ENCODE measurements at regions not wholly inside any gene's neighbourhood (a gene's known extent, or its start where the extent isn't known, plus 50 kb on each side); places are given as distances from the start of the nearest gene placed in this dataset.
"Not testable (repeated sequence)": the region's sequence is repeated elsewhere in the genome, so short reads cannot be mapped to it uniquely, and the experiment has no call there.

DNA sequence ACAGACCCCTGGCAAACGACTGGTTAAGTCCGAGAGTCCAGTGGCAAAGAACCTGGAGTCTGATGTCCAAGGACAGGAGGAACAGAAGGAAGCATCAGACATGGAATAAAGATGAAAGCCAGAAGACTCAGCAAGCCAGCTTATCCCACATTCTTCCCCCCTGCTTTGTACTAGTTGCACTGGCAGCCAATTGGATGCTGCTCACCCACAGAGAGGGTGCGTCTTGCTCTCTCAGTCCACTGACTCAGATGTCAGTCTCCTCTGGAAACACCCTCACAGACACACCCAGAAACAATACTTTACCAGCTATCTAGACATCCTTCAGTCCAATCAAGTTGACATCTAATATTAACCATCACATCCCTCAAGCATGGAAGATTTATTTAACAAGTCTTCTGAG is 1265.8 kb upstream of the CNTN5 start:
- DNase-seq (ENCODE audit: low spot score): no peak
- no peak overlapping the region for H3K4me3 Mint-ChIP-seq
- no peaks in the 10 kb centered on the region for H3K4me1 Mint-ChIP-seq (ENCODE audit: low read depth)
- peaks cover 26% of the 10 kb centered on the region for H3K9me3 Mint-ChIP-seq
- H3K27ac Mint-ChIP-seq: no peak overlapping the region
- no peaks in the 10 kb centered on the region for H3K36me3 Mint-ChIP-seq (ENCODE audit: low read depth)
- H3K27me3 Mint-ChIP-seq (ENCODE audit: low read depth): no peaks in the 10 kb centered on the region

DNA sequence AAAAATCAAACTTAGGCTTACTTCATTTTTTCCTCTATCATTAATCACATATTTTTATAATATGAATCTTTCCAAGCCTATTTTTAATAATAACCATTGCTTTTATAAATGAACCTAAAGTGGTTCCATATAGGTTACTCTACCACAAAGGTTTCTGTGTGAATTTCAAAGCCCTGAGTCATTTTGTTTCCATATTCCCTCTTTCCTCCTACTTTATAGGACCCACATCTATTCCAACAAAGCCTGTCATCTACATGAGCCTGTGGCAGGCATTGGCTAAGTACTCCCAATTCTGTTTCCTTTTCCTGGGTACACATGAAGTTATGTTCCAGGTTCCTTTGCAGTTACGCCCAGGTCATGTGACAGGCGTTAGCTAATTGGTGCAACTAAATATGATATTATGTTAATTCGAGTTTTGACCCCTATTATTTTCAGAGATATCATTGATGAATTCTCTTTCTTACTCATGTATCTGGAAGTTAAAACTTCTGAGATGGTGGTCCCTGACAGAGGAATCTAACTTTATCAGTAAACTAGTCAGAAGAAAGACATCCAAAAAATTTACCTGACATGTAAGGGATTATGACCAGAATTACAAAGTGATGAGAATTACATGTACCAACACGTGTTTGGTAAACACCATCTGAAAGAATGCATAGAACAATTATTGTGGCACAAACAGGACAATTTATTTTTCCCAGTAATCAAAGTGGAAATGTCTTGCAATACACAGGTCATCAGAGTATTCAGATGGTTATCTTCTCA is 1264.0 kb upstream of the CNTN5 start:
- Mint-ChIP-seq H3K4me1 (ENCODE audit: low read depth) (no peaks in the 10 kb centered on the region), H3K4me3 (no peak overlapping the region), H3K9me3 (peaks cover 22% of the 10 kb centered on the region), H3K27ac (no peak overlapping the region), H3K36me3 (ENCODE audit: low read depth) (no peaks in the 10 kb centered on the region), H3K27me3 (ENCODE audit: low read depth) (no peaks in the 10 kb centered on the region)
- DNase-seq (ENCODE audit: low spot score): no peak

DNA sequence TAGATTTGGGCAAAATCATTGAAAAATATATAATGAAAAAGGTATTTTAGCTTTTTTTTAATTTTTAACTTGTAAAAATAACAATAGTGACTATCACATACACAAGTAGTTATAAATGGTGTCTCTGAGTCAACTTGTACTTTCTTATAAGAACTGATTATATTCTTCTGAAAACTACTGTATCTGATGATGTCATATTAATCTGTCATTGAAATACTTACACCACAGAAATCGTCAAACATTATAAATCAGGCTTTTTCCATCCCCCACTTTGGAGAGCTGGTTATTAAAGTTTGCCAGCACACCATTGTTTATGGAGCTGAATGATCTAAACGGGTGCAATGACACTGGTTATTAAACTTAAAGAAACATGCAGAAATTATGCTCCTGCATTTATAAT is 1259.6 kb upstream of the CNTN5 start:
- H3K27ac Mint-ChIP-seq: no peak overlapping the region

DNA sequence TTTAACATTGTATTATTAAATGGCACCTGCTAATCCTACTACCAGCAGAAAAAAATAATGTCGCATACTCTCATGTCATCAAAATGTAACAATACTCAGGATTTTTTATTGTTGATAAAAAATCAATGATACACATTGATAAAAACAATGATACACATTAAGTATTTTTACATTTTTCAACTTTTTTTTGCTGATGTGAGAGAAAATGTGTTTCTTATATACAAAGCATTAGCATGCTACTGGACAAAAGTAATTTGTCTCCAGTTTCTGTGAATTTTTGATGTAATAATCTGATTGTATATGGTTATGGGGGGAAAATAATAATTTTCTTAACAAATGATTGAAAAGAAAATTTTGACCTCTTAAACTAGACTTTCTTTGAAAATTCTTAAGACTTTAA is 1256.6 kb upstream of the CNTN5 start:
- Mint-ChIP-seq H3K4me1 (ENCODE audit: low read depth) (no peaks in the 10 kb centered on the region), H3K27me3 (ENCODE audit: low read depth) (no peaks in the 10 kb centered on the region), H3K9me3 (peaks cover 11% of the 10 kb centered on the region), H3K4me3 (no peak overlapping the region), H3K36me3 (ENCODE audit: low read depth) (no peaks in the 10 kb centered on the region), H3K27ac (no peak overlapping the region)
- no peak for DNase-seq (ENCODE audit: low spot score)

More for the DNA sequence above, 1259.6 kb upstream of the CNTN5 start:
- Mint-ChIP-seq H3K27me3 (ENCODE audit: low read depth) (no peaks in the 10 kb centered on the region), H3K9me3 (peaks cover 14% of the 10 kb centered on the region), H3K4me3 (no peak overlapping the region), H3K4me1 (ENCODE audit: low read depth) (no peaks in the 10 kb centered on the region), H3K36me3 (ENCODE audit: low read depth) (no peaks in the 10 kb centered on the region)
- DNase-seq (ENCODE audit: low spot score): no peak

DNA sequence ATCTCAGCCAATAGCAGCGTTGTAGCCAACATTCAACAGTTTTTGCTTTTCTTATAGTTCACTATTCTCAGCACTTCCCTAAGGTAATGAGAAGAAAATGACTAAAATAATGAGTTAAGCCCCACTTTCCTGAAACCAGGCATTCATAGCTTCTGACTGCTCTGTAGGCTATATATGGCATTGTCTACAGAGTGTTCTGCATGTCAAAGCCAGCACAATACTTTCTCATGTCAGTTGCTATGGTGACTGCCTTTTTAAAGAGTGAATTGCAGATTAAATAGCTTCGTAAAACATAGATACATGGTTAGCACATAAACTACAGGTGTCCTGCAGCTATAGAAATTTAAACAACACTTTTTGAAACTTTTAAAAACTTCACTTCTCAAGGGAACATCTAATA is 1256.1 kb upstream of the CNTN5 start:
- H3K27me3 Mint-ChIP-seq (ENCODE audit: low read depth): no peaks in the 10 kb centered on the region
- DNase-seq (ENCODE audit: low spot score): no peak
- H3K4me1 Mint-ChIP-seq (ENCODE audit: low read depth): no peaks in the 10 kb centered on the region
- H3K27ac Mint-ChIP-seq: no peak overlapping the region
- H3K4me3 Mint-ChIP-seq: no peak overlapping the region
- peaks cover 11% of the 10 kb centered on the region for H3K9me3 Mint-ChIP-seq
- H3K36me3 Mint-ChIP-seq (ENCODE audit: low read depth): no peaks in the 10 kb centered on the region

DNA sequence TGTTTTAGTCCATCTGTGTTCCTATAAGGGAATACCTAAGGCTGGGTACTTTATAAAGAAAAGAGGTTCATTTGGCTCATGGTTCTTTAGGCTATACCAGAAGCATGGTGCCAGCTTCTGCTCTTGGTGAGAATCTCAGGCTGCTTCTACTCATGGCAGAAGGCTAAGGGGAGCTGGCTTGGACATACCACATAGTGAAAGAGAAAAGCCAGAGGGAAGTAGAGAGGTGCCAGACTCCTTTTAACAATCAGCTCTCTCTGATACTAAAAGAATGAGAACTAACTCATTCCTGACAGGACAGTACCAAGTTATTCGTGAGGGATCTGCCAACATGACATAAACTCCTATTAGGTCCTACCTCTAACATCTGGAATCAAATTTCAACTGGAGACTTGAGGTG is 1250.2 kb upstream of the CNTN5 start:
- H3K27me3 Mint-ChIP-seq (ENCODE audit: low read depth): no peaks in the 10 kb centered on the region
- no peak for DNase-seq (ENCODE audit: low spot score)
- peaks cover 19% of the 10 kb centered on the region for H3K9me3 Mint-ChIP-seq
- no peaks in the 10 kb centered on the region for H3K36me3 Mint-ChIP-seq (ENCODE audit: low read depth)
- H3K27ac Mint-ChIP-seq: no peak overlapping the region
- no peaks in the 10 kb centered on the region for H3K4me1 Mint-ChIP-seq (ENCODE audit: low read depth)
- H3K4me3 Mint-ChIP-seq: no peak overlapping the region

DNA sequence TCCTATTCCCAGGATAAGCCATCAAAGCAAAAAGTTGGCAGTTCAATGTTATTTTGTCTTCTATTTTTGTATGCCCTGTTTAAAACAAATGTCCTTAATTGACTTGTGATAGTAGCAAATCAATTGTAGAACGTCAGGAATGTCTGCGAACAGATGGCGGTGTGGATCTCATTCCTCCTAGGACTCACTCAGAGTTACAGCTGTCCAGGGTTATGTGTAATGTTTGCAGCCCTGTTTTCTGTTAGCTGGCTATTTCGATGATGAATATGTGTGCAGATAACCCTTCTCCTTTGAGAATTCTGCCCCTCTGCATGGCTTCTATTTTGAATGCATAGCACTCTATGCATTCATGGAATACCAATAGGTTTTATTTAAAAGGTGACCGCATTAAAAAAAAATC is 1248.0 kb upstream of the CNTN5 start:
- Mint-ChIP-seq H3K36me3 (ENCODE audit: low read depth) (no peaks in the 10 kb centered on the region), H3K4me3 (no peak overlapping the region), H3K9me3 (peaks cover 32% of the 10 kb centered on the region), H3K27me3 (ENCODE audit: low read depth) (no peaks in the 10 kb centered on the region), H3K27ac (no peak overlapping the region), H3K4me1 (ENCODE audit: low read depth) (no peaks in the 10 kb centered on the region)
- DNase-seq (ENCODE audit: low spot score): no peak

DNA sequence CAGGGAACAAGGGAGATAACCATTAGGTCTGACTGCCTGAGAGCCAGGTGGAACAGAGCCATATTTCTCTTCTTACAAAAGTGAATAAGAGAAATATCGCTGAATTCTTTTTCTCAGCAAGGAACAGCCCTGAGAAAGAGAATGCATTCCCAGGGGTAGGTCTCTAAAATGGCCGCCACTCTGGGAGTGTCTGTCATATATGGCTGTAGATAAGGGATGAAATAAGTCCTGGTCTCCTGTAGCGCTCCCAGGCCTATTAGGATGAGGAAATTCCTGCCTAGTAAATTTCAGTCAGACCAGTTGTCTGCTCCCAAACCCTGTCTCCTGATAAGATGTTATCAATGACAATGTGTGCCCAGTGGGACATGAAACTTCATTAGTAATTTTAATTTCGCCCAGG is 1236.4 kb upstream of the CNTN5 start:
- not testable (repeated sequence) for H3K4me3 Mint-ChIP-seq; DNase-seq (ENCODE audit: low spot score); H3K27me3 Mint-ChIP-seq (ENCODE audit: low read depth); H3K36me3 Mint-ChIP-seq (ENCODE audit: low read depth); H3K27ac Mint-ChIP-seq; H3K4me1 Mint-ChIP-seq (ENCODE audit: low read depth)
- H3K9me3 Mint-ChIP-seq: peaks cover 62% of the 10 kb centered on the region

DNA sequence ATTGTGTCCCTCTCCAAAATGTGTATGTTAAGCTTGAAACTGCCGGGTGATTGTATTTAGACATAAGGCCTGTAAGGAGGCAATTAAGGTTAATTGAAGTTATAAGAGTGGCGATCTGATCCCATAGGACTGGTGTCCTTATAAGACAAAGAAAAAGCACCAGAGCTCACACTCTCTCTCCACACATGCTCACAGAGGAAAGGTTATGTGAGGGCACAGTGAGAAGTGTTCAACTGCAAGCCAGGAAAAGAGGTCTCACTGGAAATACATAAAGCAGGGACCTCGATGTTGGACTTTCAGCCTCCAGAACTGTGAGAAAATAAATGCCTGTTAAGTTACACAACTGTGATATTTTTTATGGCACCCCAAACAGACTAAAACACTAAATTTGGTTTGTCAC is 1233.8 kb upstream of the CNTN5 start:
- Mint-ChIP-seq H3K27me3 (ENCODE audit: low read depth) (no peaks in the 10 kb centered on the region), H3K4me3 (no peak overlapping the region), H3K9me3 (peaks cover 60% of the 10 kb centered on the region), H3K36me3 (ENCODE audit: low read depth) (no peaks in the 10 kb centered on the region), H3K27ac (no peak overlapping the region), H3K4me1 (ENCODE audit: low read depth) (no peaks in the 10 kb centered on the region)
- DNase-seq (ENCODE audit: low spot score): no peak

DNA sequence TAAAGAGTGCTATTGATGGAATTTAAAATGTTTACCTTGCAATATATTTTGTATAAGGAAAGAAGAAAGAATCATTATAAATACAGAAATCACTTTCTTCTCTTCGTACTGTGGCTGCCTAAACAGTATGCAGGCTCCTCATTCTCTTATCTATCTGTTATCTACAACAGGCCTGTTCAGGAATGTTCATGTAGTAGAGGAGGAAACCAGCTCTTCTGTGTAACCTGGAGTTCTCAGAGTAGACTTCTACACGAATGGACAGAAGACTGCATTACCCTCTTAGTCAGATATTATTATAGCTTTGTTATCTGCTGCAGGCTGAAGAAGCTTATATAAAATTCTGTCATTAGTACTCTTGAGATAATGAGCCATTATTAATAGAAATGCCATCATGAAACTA is 1225.9 kb upstream of the CNTN5 start:
- Mint-ChIP-seq H3K27ac (no peak overlapping the region), H3K36me3 (ENCODE audit: low read depth) (no peaks in the 10 kb centered on the region), H3K9me3 (peaks cover 34% of the 10 kb centered on the region), H3K27me3 (ENCODE audit: low read depth) (no peaks in the 10 kb centered on the region), H3K4me3 (no peak overlapping the region), H3K4me1 (ENCODE audit: low read depth) (no peaks in the 10 kb centered on the region)
- DNase-seq (ENCODE audit: low spot score): no peak

DNA sequence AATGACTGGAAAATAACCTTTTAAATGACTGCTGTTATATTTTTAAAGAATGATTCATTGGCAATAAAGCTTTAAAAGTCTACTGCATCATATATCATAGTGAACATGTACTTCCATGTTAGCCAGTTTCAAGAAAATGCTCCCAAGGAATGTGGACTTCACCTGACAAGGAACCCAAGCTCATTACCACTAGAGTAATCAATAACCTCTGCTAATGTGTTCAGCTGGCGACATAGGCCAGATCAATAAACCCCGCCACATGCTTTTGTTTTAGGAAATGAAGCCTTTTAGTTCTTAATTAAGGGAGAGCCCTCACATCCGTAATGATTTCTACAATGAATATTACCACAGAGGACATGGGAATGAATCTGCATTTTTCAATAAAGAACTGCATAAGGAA is 1219.9 kb upstream of the CNTN5 start:
- no peaks in the 10 kb centered on the region for H3K27me3 Mint-ChIP-seq (ENCODE audit: low read depth)
- H3K4me3 Mint-ChIP-seq: no peak overlapping the region
- no peaks in the 10 kb centered on the region for H3K4me1 Mint-ChIP-seq (ENCODE audit: low read depth)
- no peak overlapping the region for H3K27ac Mint-ChIP-seq
- H3K36me3 Mint-ChIP-seq (ENCODE audit: low read depth): no peaks in the 10 kb centered on the region
- no peak for DNase-seq (ENCODE audit: low spot score)
- peaks cover 6% of the 10 kb centered on the region for H3K9me3 Mint-ChIP-seq

DNA sequence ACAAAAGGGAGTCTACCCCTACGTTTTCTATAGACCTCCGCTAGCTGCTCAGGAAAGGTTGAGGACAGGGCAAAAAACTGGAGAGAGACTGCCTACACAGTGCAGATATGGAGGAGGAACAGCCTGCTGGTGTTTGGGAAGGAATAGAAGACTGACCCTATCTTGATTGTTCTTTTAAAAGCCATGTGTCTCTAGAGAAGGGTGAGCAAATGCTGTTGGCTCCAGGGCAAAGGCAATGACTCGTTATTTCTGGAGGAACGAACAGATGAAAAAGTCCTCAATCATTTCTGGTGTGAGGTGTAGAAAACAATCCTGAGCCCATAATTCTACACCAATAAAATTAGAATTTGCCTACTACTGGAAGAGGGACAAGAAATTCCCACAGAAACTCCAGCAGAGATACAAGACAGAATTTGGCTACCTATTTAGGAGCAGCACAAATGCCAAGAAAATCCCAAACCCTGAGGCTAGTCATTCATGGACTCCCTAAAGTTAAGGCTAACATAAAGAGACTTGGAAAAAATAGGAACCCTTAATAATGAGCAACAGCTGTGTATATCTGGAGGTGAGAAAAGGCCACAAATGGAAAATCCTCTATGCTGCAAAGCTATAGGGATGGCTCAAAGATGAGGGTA is 1206.3 kb upstream of the CNTN5 start:
- H3K9me3 Mint-ChIP-seq: peaks cover 24% of the 10 kb centered on the region
- H3K36me3 Mint-ChIP-seq (ENCODE audit: low read depth): no peaks in the 10 kb centered on the region
- no peak overlapping the region for H3K4me3 Mint-ChIP-seq
- no peak overlapping the region for H3K27ac Mint-ChIP-seq
- no peaks in the 10 kb centered on the region for H3K27me3 Mint-ChIP-seq (ENCODE audit: low read depth)
- no peak for DNase-seq (ENCODE audit: low spot score)
- no peaks in the 10 kb centered on the region for H3K4me1 Mint-ChIP-seq (ENCODE audit: low read depth)

DNA sequence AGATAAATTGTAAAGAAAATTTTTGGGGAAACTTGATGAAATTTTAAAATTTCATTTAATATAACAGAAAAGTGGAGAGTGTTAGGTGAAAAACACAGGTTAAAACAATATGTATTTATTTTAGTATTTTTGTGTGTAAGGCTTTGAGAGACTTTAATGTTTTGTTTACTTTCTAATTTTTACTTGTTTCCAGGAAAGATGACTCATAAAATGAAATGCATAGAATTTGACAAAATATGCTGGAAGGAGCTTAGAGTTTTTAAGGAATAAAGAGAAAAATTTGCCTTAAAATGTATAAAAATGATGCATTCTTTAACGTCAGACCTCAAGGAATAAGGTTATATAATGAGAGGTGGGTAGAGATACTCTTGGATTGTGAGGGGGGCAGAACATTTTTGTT is 1205.1 kb upstream of the CNTN5 start:
- no peak for DNase-seq (ENCODE audit: low spot score)
- no peaks in the 10 kb centered on the region for H3K27me3 Mint-ChIP-seq (ENCODE audit: low read depth)
- no peaks in the 10 kb centered on the region for H3K36me3 Mint-ChIP-seq (ENCODE audit: low read depth)
- no peak overlapping the region for H3K4me3 Mint-ChIP-seq
- no peaks in the 10 kb centered on the region for H3K4me1 Mint-ChIP-seq (ENCODE audit: low read depth)
- peaks cover 20% of the 10 kb centered on the region for H3K9me3 Mint-ChIP-seq
- H3K27ac Mint-ChIP-seq: no peak overlapping the region

DNA sequence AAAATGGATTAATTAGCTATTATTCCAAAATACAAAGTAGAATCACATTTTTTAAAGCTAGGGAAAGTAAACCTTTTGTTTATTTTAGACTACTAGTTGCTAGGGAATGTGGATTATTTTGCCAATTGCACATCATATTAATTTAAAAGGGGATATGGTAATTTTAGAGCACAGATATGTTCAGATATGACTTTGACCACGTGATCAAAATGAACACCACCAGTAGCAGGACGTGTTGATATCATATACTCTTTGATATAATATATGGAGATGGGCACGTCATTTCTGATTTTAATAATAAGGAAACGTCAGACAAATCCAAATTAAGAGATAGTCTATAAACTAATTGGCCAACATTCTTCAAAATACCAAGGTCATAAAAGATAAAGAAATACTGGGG is 1188.3 kb upstream of the CNTN5 start:
- no peaks in the 10 kb centered on the region for H3K27me3 Mint-ChIP-seq (ENCODE audit: low read depth)
- no peaks in the 10 kb centered on the region for H3K36me3 Mint-ChIP-seq (ENCODE audit: low read depth)
- no peak overlapping the region for H3K4me3 Mint-ChIP-seq
- no peak overlapping the region for H3K27ac Mint-ChIP-seq
- no peak for DNase-seq (ENCODE audit: low spot score)
- peaks cover 23% of the 10 kb centered on the region for H3K9me3 Mint-ChIP-seq
- H3K4me1 Mint-ChIP-seq (ENCODE audit: low read depth): no peaks in the 10 kb centered on the region

DNA sequence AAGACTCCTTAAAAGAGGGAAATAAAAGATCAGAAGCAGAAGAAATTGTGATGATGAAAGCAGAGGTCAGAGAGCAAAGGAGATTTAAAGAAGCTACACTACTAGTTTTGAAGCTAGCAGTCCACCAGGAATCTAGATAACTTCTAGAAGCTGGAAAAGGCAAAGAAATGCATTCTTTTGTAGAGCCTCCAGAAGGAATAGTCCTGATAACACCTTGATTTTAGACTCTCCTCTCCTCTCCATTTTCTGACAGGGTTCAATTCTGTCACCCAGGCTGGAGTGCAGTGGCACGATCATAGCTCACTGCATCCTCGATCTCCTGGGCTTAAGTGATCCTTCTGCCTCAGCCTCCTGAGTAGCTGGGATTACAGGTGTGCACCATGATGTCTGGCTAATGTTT is 1187.3 kb upstream of the CNTN5 start:
- H3K4me1 Mint-ChIP-seq (ENCODE audit: low read depth): no peaks in the 10 kb centered on the region
- H3K4me3 Mint-ChIP-seq: no peak overlapping the region
- peaks cover 25% of the 10 kb centered on the region for H3K9me3 Mint-ChIP-seq
- H3K36me3 Mint-ChIP-seq (ENCODE audit: low read depth): no peaks in the 10 kb centered on the region
- H3K27me3 Mint-ChIP-seq (ENCODE audit: low read depth): no peaks in the 10 kb centered on the region
- no peak overlapping the region for H3K27ac Mint-ChIP-seq
- DNase-seq (ENCODE audit: low spot score): no peak

Data from T-helper 2 cell treated with Interferon-gamma antibody and Interleukin-4, amounts not matched to agents 5 μg/mL and 100 μg/mL, for 36 hours (primary cell).